Ishikawa (cell line): ENCODE measurements at regions not wholly inside any gene's neighbourhood (a gene's known extent, or its start where the extent isn't known, plus 50 kb on each side); places are given as distances from the start of the nearest gene placed in this dataset.

Source experiments
- CEBPB ChIP-seq: IDR thresholded peaks from 2 replicates; pipeline ENCODE4 v1.6.1; 2012
- CREB1 ChIP-seq: IDR thresholded peaks from 2 replicates; pipeline ENCODE4 v1.6.1; 2012; ENCODE audit warnings: low read depth
- EGR1 ChIP-seq: IDR thresholded peaks from 2 replicates; pipeline ENCODE4 v1.6.1; 2012
- EP300 ChIP-seq: IDR thresholded peaks from 2 replicates; pipeline ENCODE4 v1.6.1; 2012; ENCODE audit warnings: borderline replicate concordance
- FOXM1 ChIP-seq: IDR thresholded peaks from 2 replicates; pipeline ENCODE4 v1.6.1; 2012; ENCODE audit warnings: low read depth, borderline replicate concordance
- NFIC ChIP-seq: IDR thresholded peaks from 2 replicates; pipeline ENCODE4 v1.6.1; 2012
- RAD21 ChIP-seq: IDR thresholded peaks from 2 replicates; pipeline ENCODE4 v1.6.1; 2012; ENCODE audit warnings: low read depth
- TAF1 ChIP-seq: IDR thresholded peaks from 2 replicates; pipeline ENCODE4 v1.6.1; 2012; ENCODE audit warnings: low read depth, mild to moderate bottlenecking
- TCF12 ChIP-seq: IDR thresholded peaks from 2 replicates; pipeline ENCODE4 v1.6.1; 2012; ENCODE audit warnings: low read depth
- TEAD4 ChIP-seq: IDR thresholded peaks from 2 replicates; pipeline ENCODE4 v1.6.1; 2012
- YY1 ChIP-seq: IDR thresholded peaks from 2 replicates; pipeline ENCODE4 v1.6.1; 2012; ENCODE audit warnings: low read depth
- ZBTB7A ChIP-seq: IDR thresholded peaks from 2 replicates; pipeline ENCODE4 v1.6.1; 2012; ENCODE audit warnings: low read depth
- TF ChIP-seq, protein P1 (sequence below): IDR thresholded peaks from 2 replicates; pipeline ENCODE4 v1.6.1; 2012
- TF ChIP-seq, protein P2 (sequence below): IDR thresholded peaks from 2 replicates; pipeline ENCODE4 v1.6.1; 2012
- TF ChIP-seq, protein P3 (sequence below): IDR thresholded peaks from 2 replicates; pipeline ENCODE4 v1.6.1; 2012; ENCODE audit warnings: low read depth, mild to moderate bottlenecking

DNA sequence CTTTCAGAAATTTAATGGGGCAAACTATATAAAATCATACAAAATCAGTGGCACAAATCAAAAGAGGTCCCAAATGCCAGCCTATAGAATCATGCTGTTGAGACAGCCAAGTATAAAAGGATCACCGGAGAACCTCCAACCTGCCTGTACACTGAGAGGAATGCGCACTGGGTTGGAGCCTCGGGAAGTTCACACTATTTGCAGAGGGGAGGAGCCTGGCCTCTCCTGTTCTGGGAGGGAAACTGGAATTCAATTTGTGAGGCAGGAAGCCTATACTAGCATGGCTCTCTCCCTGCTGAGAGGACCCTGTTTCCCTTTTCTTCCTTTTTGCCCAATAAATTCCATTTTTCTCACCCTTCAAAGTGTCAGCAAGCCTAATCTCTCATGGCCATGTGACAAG lies 406.0 kb downstream of the HINT1 start:
- TF ChIP-seq CREB1 (no peak), FOXM1 (no peak), TEAD4 (no peak), CEBPB (no peak), YY1 (no peak), RAD21 (no peak), TCF12 (no peak), EGR1 (no peak), NFIC (no peak), EP300 (no peak)
- TF ChIP-seq, protein P1, sequence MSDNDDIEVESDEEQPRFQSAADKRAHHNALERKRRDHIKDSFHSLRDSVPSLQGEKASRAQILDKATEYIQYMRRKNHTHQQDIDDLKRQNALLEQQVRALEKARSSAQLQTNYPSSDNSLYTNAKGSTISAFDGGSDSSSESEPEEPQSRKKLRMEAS, result no peak

DNA sequence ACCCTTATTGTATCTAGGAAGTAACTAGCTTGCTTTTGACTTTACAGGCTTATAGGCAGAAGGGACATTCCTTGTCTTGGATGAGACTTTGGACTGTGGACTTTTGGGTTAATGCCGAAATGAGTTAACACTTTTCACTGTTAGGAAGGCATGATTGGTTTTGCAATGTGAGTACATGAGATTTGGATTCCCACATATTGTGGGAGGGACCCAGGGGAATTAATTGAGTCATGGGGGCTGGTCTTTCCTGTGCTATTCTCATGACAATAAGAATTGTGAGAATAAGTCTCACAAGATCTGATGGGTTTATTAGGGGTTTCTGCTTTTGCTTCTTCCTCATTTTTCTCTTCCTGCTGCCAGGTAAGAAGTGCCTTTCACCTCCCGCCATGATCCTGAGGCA lies 417.5 kb downstream of the HINT1 start:
- TF ChIP-seq EP300 (no peak), FOXM1 (no peak), NFIC (no peak), EGR1 (no peak), TEAD4 (no peak), TAF1 (no peak), YY1 (no peak)
- TF ChIP-seq, protein P2, sequence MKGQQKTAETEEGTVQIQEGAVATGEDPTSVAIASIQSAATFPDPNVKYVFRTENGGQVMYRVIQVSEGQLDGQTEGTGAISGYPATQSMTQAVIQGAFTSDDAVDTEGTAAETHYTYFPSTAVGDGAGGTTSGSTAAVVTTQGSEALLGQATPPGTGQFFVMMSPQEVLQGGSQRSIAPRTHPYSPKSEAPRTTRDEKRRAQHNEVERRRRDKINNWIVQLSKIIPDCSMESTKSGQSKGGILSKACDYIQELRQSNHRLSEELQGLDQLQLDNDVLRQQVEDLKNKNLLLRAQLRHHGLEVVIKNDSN, result no peak

DNA sequence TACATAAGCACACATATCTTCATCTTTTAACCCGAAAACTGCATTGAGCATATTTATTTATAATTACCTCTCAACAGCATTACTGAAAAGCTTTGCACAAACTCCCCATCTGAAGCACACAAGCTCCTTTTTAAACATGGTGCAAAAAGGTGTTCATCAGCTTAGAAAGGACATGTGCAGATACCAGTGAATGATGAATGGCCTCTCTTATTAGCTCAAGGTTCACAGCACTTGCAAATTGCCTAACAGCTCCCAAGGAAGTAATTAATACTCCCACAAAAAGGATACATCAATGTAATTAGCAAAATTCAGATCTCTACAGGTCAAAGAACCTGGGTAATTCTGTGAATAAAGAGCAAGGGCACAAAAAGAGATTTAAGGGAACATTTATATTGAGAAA lies 422.0 kb downstream of the HINT1 start:
- TF ChIP-seq CEBPB (no peak), RAD21 (no peak), NFIC (no peak), ZBTB7A (no peak), CREB1 (no peak), TCF12 (no peak), EP300 (no peak), FOXM1 (no peak)
- TF ChIP-seq, protein P3, sequence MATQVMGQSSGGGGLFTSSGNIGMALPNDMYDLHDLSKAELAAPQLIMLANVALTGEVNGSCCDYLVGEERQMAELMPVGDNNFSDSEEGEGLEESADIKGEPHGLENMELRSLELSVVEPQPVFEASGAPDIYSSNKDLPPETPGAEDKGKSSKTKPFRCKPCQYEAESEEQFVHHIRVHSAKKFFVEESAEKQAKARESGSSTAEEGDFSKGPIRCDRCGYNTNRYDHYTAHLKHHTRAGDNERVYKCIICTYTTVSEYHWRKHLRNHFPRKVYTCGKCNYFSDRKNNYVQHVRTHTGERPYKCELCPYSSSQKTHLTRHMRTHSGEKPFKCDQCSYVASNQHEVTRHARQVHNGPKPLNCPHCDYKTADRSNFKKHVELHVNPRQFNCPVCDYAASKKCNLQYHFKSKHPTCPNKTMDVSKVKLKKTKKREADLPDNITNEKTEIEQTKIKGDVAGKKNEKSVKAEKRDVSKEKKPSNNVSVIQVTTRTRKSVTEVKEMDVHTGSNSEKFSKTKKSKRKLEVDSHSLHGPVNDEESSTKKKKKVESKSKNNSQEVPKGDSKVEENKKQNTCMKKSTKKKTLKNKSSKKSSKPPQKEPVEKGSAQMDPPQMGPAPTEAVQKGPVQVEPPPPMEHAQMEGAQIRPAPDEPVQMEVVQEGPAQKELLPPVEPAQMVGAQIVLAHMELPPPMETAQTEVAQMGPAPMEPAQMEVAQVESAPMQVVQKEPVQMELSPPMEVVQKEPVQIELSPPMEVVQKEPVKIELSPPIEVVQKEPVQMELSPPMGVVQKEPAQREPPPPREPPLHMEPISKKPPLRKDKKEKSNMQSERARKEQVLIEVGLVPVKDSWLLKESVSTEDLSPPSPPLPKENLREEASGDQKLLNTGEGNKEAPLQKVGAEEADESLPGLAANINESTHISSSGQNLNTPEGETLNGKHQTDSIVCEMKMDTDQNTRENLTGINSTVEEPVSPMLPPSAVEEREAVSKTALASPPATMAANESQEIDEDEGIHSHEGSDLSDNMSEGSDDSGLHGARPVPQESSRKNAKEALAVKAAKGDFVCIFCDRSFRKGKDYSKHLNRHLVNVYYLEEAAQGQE, result no peak
- TF ChIP-seq, protein P2, result no peak
- TF ChIP-seq, protein P1, result no peak

DNA sequence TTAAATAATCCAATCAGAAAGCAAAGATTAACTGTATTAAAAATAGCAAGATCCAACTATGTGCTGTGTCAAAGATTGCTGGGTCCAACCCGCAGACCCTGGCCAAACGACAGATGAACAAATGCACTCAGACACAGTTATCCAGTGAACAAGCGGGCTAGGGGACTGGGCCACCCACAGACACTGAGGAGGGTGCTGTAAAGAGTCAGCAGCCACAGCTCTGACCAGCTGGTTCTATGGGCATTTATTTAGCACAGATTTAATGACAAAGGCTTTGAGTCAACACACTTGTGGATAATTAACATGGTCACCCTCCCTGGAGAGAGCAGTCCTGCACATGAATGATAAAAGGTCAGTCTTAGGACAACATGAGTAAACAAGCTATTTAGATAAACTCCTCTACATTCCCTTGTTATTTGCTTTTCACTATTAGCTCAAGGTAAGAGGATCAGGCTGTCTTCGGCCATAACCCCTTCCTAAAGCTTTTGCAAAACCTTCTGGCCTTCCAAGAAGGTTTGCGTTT lies 424.9 kb downstream of the HINT1 start:
- TF ChIP-seq TCF12, result no peak
- TF ChIP-seq TEAD4, result no peak
- TF ChIP-seq, protein P1, result no peak
- TF ChIP-seq YY1, result no peak
- TF ChIP-seq, protein P3, result no peak
- no peak for TF ChIP-seq TAF1
- TF ChIP-seq EP300, result no peak
- TF ChIP-seq CREB1, result no peak
- no peak for TF ChIP-seq FOXM1
- TF ChIP-seq ZBTB7A, result no peak
- TF ChIP-seq RAD21, result no peak
- no peak for TF ChIP-seq NFIC
- TF ChIP-seq CEBPB, result no peak
- TF ChIP-seq, protein P2, result no peak
- no peak for TF ChIP-seq EGR1

DNA sequence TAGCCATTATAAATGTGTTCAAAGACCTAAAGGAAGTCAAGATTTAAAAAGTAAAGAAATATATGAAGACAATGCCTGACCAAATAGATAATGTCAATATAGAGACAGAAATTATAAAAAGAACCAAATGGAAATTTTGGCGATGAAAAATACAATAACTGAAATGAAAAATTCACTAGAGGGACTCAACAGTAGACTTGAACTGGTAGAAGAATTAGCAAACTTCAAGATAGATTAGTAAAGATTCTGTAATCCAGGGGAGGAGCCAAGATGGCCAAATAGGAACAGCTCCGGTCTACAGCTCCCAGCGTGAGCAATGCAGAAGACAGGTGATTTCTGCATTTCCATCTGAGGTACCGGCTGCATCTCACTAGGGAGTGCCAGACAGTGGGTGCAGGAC lies 433.2 kb downstream of the HINT1 start:
- TF ChIP-seq ZBTB7A, result no peak
- TF ChIP-seq TCF12, result no peak
- TF ChIP-seq, protein P1, result no peak
- TF ChIP-seq FOXM1, result no peak
- no peak for TF ChIP-seq CEBPB
- no peak for TF ChIP-seq EP300
- TF ChIP-seq, protein P2, result no peak
- TF ChIP-seq CREB1, result no peak
- TF ChIP-seq NFIC, result no peak
